CD4-positive, alpha-beta T cell (primary cell): ENCODE measurements at regions not wholly inside any gene's neighbourhood (a gene's known extent, or its start where the extent isn't known, plus 50 kb on each side); places are given as distances from the start of the nearest gene placed in this dataset.

ENCODE experiments used
- ATAC-seq: fragments of 200-7000 bp; cut with Tn5 transposase; one replicate; pipeline ENCODE4 v1.10.0; 2022; ENCODE audit warnings: mild to moderate bottlenecking; ENCODE audit not compliant: poor library complexity
- CTCF ChIA-PET: fragments of 350-600 bp; sonication (Branson Sonifier 250); formaldehyde crosslinking; loops from one replicate; lab custom pipeline; 2021; ENCODE audit warnings: antibody characterized with exemption, inconsistent platforms; lab: Charles Lee
- POLR2A ChIA-PET: fragments of 350-600 bp; sonication (Branson Sonifier 250); formaldehyde crosslinking; loops from one replicate; lab custom pipeline; 2021; ENCODE audit warnings: antibody characterized with exemption, inconsistent platforms; lab: Charles Lee
- DNase-seq, 14 experiments: peaks; one replicate each; pipeline ENCODE4 v3.0.0-alpha.2; 2013 to 2020; ENCODE audit warnings: mixed read lengths in 2 of 14
- H3K27ac ChIP-seq, 2 donors: one replicate each; pipeline versions ENCODE4 v1.5.1 to v1.7.0; 2013; ENCODE audit warnings: low read length in 2 of 2, low read depth in 1 of 2, mild to moderate bottlenecking in 1 of 2
- H3K27me3 ChIP-seq, 2 experiments: 1 replicate in 1 of 2; 2 replicates in 1 of 2; pipeline versions ENCODE4 v1.6.1 to v1.7.0; 2013; ENCODE audit warnings: low read length in 2 of 2, control low read depth in 1 of 2, mild to moderate bottlenecking in 1 of 2, moderate library complexity in 1 of 2; ENCODE audit not compliant: insufficient read depth in 2 of 2, control insufficient read depth in 1 of 2
- H3K36me3 ChIP-seq: one replicate; pipeline ENCODE4 v1.6.1; 2013; ENCODE audit warnings: low read length, control low read depth; ENCODE audit not compliant: insufficient read depth
- H3K4me1 ChIP-seq: one replicate; pipeline ENCODE4 v1.6.1; 2013; ENCODE audit warnings: low read length, control low read depth; ENCODE audit not compliant: insufficient read depth
- H3K4me3 ChIP-seq: one replicate; pipeline ENCODE4 v1.5.1; 2013; ENCODE audit warnings: mild to moderate bottlenecking, low read length, moderate library complexity
- H3K9me3 ChIP-seq, 2 experiments: 1 replicate in 1 of 2; 2 replicates in 1 of 2; pipeline versions ENCODE4 v1.6.1 to v1.7.0; 2013; ENCODE audit warnings: low read length in 2 of 2, mild to moderate bottlenecking in 2 of 2, control low read depth in 1 of 2, moderate library complexity in 1 of 2; ENCODE audit not compliant: control insufficient read depth in 1 of 2, insufficient read depth in 1 of 2
- H3K27ac Mint-ChIP-seq: one replicate; pipeline ENCODE4 v1.8.0; 2020; ENCODE audit warnings: mixed read lengths
- H3K27me3 Mint-ChIP-seq: one replicate; pipeline ENCODE4 v1.8.0; 2021; ENCODE audit warnings: mixed read lengths
- H3K36me3 Mint-ChIP-seq: one replicate; pipeline ENCODE4 v1.8.0; 2021; ENCODE audit warnings: low read depth, mixed read lengths
- H3K4me1 Mint-ChIP-seq: one replicate; pipeline ENCODE4 v1.8.0; 2021; ENCODE audit warnings: low read depth, mixed read lengths
- H3K4me3 Mint-ChIP-seq: one replicate; pipeline ENCODE4 v1.8.0; 2020; ENCODE audit warnings: mild to moderate bottlenecking, mixed read lengths
- H3K9me3 Mint-ChIP-seq: one replicate; pipeline ENCODE4 v1.8.0; 2020; ENCODE audit warnings: mixed read lengths
- CTCF ChIP-seq: fragments of 200-600 bp; IDR thresholded peaks from one replicate; pipeline ENCODE4 v1.8.0; 2022; ENCODE audit warnings: antibody characterized with exemption, mild to moderate bottlenecking
- intact Hi-C, 2 experiments: fragments of 100-400 bp; cut with DNase I in 1 of 2; cut with micrococcal nuclease in 1 of 2; formaldehyde crosslinking; loops; one replicate each; pipeline versions ENCODE4 v1.15.1 to v1.9.0; 2023 to 2025; cut with DNase I, micrococcal nuclease

- TF ChIP-seq CTCF: no peak
- no peak overlapping the region for H3K4me3 Mint-ChIP-seq
- POLR2A ChIA-PET: no interaction called here
- Histone ChIP-seq H3K9me3 (peaks cover 0 to 5% of the 10 kb centered on the region in 2 experiments), H3K4me1 (no peaks in the 10 kb centered on the region), H3K27me3 (no peaks in the 10 kb centered on the region), H3K4me3 (no peak overlapping the region), H3K36me3 (no peaks in the 10 kb centered on the region), H3K27ac (no peak overlapping the region)
- CTCF ChIA-PET: no interaction called here
- no peak overlapping the region for H3K27ac Mint-ChIP-seq
- intact Hi-C loops: no loop called here
- DNase-seq: no peak
- H3K4me1 Mint-ChIP-seq: no peaks in the 10 kb centered on the region
- H3K9me3 Mint-ChIP-seq: no peaks in the 10 kb centered on the region
- no peak for ATAC-seq
- no peaks in the 10 kb centered on the region for H3K27me3 Mint-ChIP-seq
- H3K36me3 Mint-ChIP-seq: no peaks in the 10 kb centered on the region
Measured at GRCh38 chr1:56410405-56410804, 169.0 kb downstream of the PLPP3 start.

GRCh38 chr1:56409112-56409691 lies 170.2 kb downstream of the PLPP3 start:
- ChIA-PET POLR2A (no interaction called here), CTCF (interaction anchor here (0.6 kb wide), 1 partner anchor 132 kb away, joined by 3 read pairs; no protein-coding TSS in a partner anchor)
- Mint-ChIP-seq H3K27me3 (no peaks in the 10 kb centered on the region), H3K9me3 (no peaks in the 10 kb centered on the region), H3K27ac (no peak overlapping the region), H3K4me3 (no peak overlapping the region), H3K36me3 (no peaks in the 10 kb centered on the region), H3K4me1 (no peaks in the 10 kb centered on the region)
- no peak overlapping the region for H3K4me3 ChIP-seq
- H3K4me1 ChIP-seq: no peaks in the 10 kb centered on the region
- DNase-seq: no peak
- no peak for ATAC-seq
- no peak overlapping the region for H3K27ac ChIP-seq
- H3K9me3 ChIP-seq: peaks cover 0 to 5% of the 10 kb centered on the region in 2 experiments
- H3K27me3 ChIP-seq: no peaks in the 10 kb centered on the region
- TF ChIP-seq CTCF: no peak
- no peaks in the 10 kb centered on the region for H3K36me3 ChIP-seq
- intact Hi-C loops: no loop called here

GRCh38 chr1:56406821-56407220 lies 172.5 kb downstream of the PLPP3 start:
- H3K27ac Mint-ChIP-seq: no peak overlapping the region
- H3K4me3 Mint-ChIP-seq: no peak overlapping the region
- ATAC-seq: no peak
- no peak for DNase-seq
- TF ChIP-seq CTCF: no peak
- Histone ChIP-seq H3K4me3 (no peak overlapping the region), H3K9me3 (peaks cover 0 to 5% of the 10 kb centered on the region in 2 experiments), H3K36me3 (no peaks in the 10 kb centered on the region), H3K27ac (no peak overlapping the region), H3K27me3 (no peaks in the 10 kb centered on the region), H3K4me1 (no peaks in the 10 kb centered on the region)
- POLR2A ChIA-PET: no interaction called here
- CTCF ChIA-PET: no interaction called here
- H3K4me1 Mint-ChIP-seq: no peaks in the 10 kb centered on the region
- intact Hi-C loops: no loop called here
- no peaks in the 10 kb centered on the region for H3K27me3 Mint-ChIP-seq
- no peaks in the 10 kb centered on the region for H3K9me3 Mint-ChIP-seq
- no peaks in the 10 kb centered on the region for H3K36me3 Mint-ChIP-seq
